ENCODE measurements at regions not wholly inside any gene's neighbourhood (a gene's known extent, or its start where the extent isn't known, plus 50 kb on each side); places are given as distances from the start of the nearest gene placed in this dataset.
"Not testable (repeated sequence)": the region's sequence is repeated elsewhere in the genome, so short reads cannot be mapped to it uniquely, and the experiment has no call there.

DNA sequence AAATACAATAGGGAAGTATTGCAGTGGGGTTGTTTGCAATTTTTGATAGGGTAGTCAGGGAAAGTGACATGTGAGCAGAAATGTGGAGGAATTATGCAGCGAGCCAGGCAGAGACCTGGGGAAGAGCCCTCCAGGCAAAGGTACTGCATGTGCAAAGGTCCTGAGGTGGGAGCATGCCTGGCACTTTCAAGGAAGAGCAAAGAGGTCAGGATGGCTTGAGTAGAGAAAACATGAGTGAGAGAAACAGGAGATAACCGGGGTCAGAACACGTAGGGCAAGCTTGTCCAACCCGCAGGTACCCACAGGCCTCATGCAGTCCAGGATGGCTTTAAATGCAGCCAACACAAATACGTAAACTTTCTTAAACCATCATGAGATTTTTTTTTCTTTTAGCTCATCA lies 71.0 kb downstream of the COQ2 start:
- CTCF ChIA-PET: interaction anchor here (0.5 to 2.5 kb wide), 2 partner anchors 15 to 103 kb away, joined by 3 to 8 read pairs; no protein-coding TSS in a partner anchor
- H3K4me1 Mint-ChIP-seq: peaks cover 55% of the 10 kb centered on the region
- no peak overlapping the region for H3K4me3 Mint-ChIP-seq
- DNase-seq: no peak
- no peaks in the 10 kb centered on the region for H3K9me3 Mint-ChIP-seq (ENCODE audit: low read depth)
- peaks cover 23% of the 10 kb centered on the region for H3K36me3 Mint-ChIP-seq
- no peak overlapping the region for H3K27ac Mint-ChIP-seq
- no peak for ATAC-seq
- peaks cover 34% of the 10 kb centered on the region for H3K27me3 Mint-ChIP-seq

GRCh38 chr4:83212041-83212851 lies 72.4 kb downstream of the COQ2 start:
- Mint-ChIP-seq H3K4me3 (no peak overlapping the region), H3K4me1 (peaks cover 41% of the 10 kb centered on the region), H3K9me3 (ENCODE audit: low read depth) (no peaks in the 10 kb centered on the region), H3K27ac (peak overlapping the region; percentile 86), H3K36me3 (peaks cover 22% of the 10 kb centered on the region), H3K27me3 (peaks cover 40% of the 10 kb centered on the region)
- ATAC-seq: peak; percentile 80
- DNase-seq: peak; percentile 71
- CTCF ChIA-PET: interaction anchor here (1.3 to 2.5 kb wide), 4 partner anchors 41 to 142 kb away, joined by 3 to 8 read pairs (median 4); no protein-coding TSS in a partner anchor

DNA sequence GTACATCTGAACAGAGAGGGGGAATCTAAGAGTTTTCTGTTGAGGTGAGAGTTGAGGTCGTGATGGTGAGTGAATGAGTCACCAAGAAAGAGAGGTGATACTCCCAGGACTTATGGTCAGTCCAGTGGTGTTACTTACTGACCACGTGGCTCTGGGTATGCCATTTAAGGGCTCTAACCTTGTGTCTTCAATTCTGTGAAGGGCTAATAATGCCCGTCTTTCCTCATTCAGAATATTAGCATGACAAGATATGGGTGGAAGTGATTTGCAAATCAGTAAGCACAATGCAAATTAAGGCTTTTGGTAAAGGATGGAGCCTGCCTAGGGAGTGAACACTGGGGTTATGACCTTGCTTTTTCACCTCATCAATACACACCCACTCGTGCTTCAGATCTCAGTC lies 75.2 kb downstream of the COQ2 start:
- Mint-ChIP-seq H3K36me3 (peaks cover 8% of the 10 kb centered on the region), H3K27me3 (peaks cover 29% of the 10 kb centered on the region), H3K4me1 (peaks cover 31% of the 10 kb centered on the region), H3K9me3 (ENCODE audit: low read depth) (no peaks in the 10 kb centered on the region), H3K27ac (no peak overlapping the region), H3K4me3 (no peak overlapping the region)
- CTCF ChIA-PET: no interaction called here
- DNase-seq (no peak), ATAC-seq (no peak)

DNA sequence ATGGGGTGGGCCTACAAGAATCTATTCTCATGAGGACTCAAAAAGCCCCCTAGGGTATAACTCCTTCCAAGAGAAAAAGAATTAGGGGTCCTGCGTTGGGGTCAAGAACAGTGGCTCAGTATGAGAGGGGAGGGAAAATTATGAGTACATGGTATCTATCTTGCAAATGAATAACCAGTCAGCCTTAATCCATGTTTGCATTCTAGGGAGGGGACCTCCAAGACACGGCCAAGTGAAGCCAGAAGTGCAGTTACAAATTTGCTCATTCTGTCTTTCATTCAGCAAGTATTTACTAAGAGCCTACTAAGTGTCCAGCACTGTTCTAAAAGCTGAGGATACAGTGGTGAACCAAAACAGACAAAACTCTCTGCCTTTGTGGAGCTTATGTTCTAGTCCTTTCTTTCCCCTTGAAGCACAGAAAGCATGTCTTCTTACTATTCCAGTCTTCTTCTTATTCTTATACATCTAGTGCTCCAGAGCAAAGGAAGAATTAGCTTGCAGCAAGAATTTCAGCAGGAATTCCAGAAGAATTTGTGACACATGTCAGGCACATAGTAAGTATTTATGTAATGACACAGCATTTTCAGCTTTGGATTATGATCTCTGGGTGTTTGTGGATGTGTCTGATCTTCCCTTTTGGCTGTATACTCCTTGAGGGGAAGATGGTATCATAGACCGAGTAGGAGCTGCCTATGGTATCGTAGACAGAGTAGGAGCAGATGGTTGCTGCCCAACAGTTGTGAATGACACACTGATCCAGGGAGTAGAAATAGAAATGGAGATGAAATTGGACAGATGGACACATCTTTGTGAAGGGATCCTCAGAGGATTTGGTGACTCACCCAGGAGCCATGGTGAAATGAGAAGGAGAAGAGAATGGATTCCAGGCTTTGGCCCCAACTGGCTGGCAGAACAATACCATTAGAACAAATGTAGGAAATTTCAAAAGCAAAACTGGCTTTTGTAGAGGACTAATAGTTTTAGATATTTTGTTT lies 75.9 kb downstream of the COQ2 start:
- Mint-ChIP-seq H3K27me3 (peaks cover 29% of the 10 kb centered on the region), H3K36me3 (peaks cover 8% of the 10 kb centered on the region), H3K27ac (no peak overlapping the region), H3K4me3 (no peak overlapping the region), H3K9me3 (ENCODE audit: low read depth) (no peaks in the 10 kb centered on the region), H3K4me1 (peaks cover 31% of the 10 kb centered on the region)
- DNase-seq: no peak
- no peak for ATAC-seq
- CTCF ChIA-PET: interaction anchor here (0.8 kb wide), 1 partner anchor 10 kb away, joined by 3 read pairs; no protein-coding TSS in a partner anchor

DNA sequence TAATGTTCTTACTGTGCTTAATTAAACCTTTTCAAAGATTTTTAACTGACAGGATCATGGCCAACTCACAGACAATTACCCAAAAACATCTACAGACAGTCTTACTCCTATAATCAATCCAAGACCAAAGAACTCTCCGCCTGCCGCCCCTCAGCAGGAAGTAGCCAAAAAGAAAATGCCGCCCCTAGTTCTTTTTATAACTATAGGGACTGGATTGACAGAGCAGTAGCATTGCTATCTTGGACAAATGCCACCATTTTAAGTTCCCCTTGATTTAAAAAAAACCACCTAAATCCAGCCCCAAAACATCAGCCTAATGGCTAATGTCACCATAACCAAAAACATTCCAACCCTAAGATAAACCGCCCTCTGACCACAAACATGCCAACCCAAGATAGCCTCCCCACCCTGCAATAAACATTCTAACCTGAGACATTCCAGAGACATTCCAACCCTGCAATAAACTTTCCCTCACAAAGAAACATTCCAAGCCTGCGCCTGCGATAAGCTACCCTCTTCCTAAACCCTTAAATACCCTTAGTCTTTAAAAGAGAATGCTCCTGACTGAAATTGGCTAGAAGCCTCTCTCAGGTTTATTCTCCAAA lies 77.0 kb downstream of the COQ2 start:
- Mint-ChIP-seq H3K27me3 (peaks cover 25% of the 10 kb centered on the region), H3K27ac (no peak overlapping the region), H3K9me3 (ENCODE audit: low read depth) (no peaks in the 10 kb centered on the region), H3K4me1 (peaks cover 20% of the 10 kb centered on the region), H3K36me3 (peaks cover 2% of the 10 kb centered on the region), H3K4me3 (no peak overlapping the region)
- CTCF ChIA-PET: no interaction called here
- no peak for DNase-seq
- ATAC-seq: no peak

GRCh38 chr4:83205760-83206159 lies 78.8 kb downstream of the COQ2 start:
- Mint-ChIP-seq H3K4me1 (peaks cover 5% of the 10 kb centered on the region), H3K9me3 (ENCODE audit: low read depth) (no peaks in the 10 kb centered on the region), H3K36me3 (peaks cover 2% of the 10 kb centered on the region), H3K27ac (no peak overlapping the region), H3K27me3 (peaks cover 15% of the 10 kb centered on the region), H3K4me3 (no peak overlapping the region)
- DNase-seq (no peak), ATAC-seq (no peak)
- CTCF ChIA-PET: interaction anchor here (0.7 kb wide), 1 partner anchor 225 kb away, joined by 4 read pairs; no protein-coding TSS in a partner anchor

DNA sequence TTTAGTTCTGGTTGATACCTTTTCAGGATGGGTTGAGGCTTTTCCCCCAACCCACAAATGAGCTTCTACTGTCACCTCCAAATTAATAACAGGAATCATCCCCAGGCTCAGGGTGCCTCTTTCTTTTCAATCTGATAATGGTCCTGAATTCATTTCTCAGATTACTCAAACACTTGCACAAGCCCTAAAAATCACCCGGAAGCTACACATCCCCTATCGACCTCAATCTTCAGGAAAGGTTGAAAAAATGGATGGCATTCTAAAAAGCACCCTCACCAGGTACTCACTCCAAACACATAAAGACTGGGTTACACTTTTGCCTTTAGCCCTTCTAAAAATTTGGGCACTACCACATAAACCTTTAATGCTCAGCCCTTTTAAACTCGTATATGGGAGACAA lies 79.9 kb downstream of the COQ2 start:
- Mint-ChIP-seq H3K27me3 (peaks cover 13% of the 10 kb centered on the region), H3K4me3 (no peak overlapping the region), H3K4me1 (peaks cover 2% of the 10 kb centered on the region), H3K36me3 (peaks cover 2% of the 10 kb centered on the region), H3K27ac (no peak overlapping the region), H3K9me3 (ENCODE audit: low read depth) (no peaks in the 10 kb centered on the region)
- ATAC-seq (no peak), DNase-seq (no peak)
- CTCF ChIA-PET: no interaction called here

GRCh38 chr4:83201761-83202160 lies 82.8 kb downstream of the COQ2 start:
- H3K36me3 Mint-ChIP-seq: no peaks in the 10 kb centered on the region
- H3K4me3 Mint-ChIP-seq: no peak overlapping the region
- CTCF ChIA-PET: no interaction called here

GRCh38 chr4:83197555-83198235 lies 83.2 kb upstream of the PLAC8 start:
- Mint-ChIP-seq H3K9me3 (ENCODE audit: low read depth) (no peaks in the 10 kb centered on the region), H3K27ac (no peak overlapping the region), H3K27me3 (no peaks in the 10 kb centered on the region), H3K4me1 (peaks cover 1% of the 10 kb centered on the region), H3K36me3 (peaks cover 2% of the 10 kb centered on the region), H3K4me3 (no peak overlapping the region)
- ATAC-seq: no peak
- DNase-seq: no peak
- CTCF ChIA-PET: no interaction called here

More at GRCh38 chr4:83201761-83202160, 82.8 kb downstream of the COQ2 start:
- DNase-seq: no peak
- no peaks in the 10 kb centered on the region for H3K9me3 Mint-ChIP-seq (ENCODE audit: low read depth)
- ATAC-seq: no peak
- H3K4me1 Mint-ChIP-seq: peaks cover 1% of the 10 kb centered on the region
- H3K27ac Mint-ChIP-seq: no peak overlapping the region
- no peaks in the 10 kb centered on the region for H3K27me3 Mint-ChIP-seq

DNA sequence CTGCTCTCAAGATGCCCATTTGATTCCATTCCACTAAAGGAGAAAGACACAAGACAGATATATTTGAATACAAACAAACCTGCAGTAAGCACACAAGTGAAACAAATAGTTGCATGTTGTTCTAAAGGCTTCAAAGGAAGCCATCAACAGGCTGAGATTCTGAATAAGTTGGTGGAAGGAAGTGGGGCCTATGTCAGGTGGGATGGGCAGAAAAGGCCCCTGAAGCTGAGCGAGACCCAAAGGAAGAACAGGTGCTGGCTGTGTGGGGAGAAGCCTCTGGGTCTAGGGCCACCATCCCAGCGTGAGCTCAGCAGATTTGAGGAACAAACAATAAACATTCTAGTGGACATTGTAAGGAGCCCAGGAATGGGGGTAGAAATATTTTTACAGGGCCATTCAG lies 82.4 kb upstream of the PLAC8 start:
- H3K9me3 Mint-ChIP-seq (ENCODE audit: low read depth): no peaks in the 10 kb centered on the region
- DNase-seq (no peak), ATAC-seq (no peak)
- no peak overlapping the region for H3K27ac Mint-ChIP-seq
- H3K27me3 Mint-ChIP-seq: no peaks in the 10 kb centered on the region
- peaks cover 2% of the 10 kb centered on the region for H3K36me3 Mint-ChIP-seq
- no peak overlapping the region for H3K4me3 Mint-ChIP-seq
- H3K4me1 Mint-ChIP-seq: peaks cover 1% of the 10 kb centered on the region
- CTCF ChIA-PET: interaction anchor here (1.5 kb wide), 1 partner anchor 14 kb away, joined by 4 read pairs; no protein-coding TSS in a partner anchor

- Mint-ChIP-seq H3K9me3 (ENCODE audit: low read depth) (no peaks in the 10 kb centered on the region), H3K4me3 (no peak overlapping the region), H3K4me1 (peaks cover 1% of the 10 kb centered on the region), H3K27me3 (no peaks in the 10 kb centered on the region), H3K36me3 (peaks cover 2% of the 10 kb centered on the region), H3K27ac (no peak overlapping the region)
- CTCF ChIA-PET: no interaction called here
- no peak for ATAC-seq
- DNase-seq: no peak
Observed at GRCh38 chr4:83195269-83195668, 80.7 kb upstream of the PLAC8 start.

DNA sequence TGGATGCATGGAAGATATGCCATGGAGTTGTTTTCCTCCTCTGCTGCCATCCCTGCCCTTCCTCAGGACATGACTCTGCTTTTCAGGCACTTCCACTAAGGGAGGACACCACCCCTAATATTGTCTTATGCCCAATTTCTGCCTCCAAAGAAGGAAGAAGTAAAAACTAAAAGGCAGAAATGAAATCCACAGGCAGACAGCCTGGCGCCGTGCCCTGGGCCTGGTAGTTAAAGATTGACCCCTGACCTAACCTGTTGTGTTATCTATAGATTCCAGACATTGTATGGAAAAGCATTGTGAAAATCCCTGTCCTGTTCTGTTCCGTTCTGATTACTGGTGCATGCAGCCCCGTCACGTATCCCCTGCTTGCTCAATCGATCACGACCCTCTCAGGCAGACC lies 80.1 kb upstream of the PLAC8 start:
- ATAC-seq; DNase-seq; H3K27ac Mint-ChIP-seq; H3K27me3 Mint-ChIP-seq; H3K4me3 Mint-ChIP-seq; H3K36me3 Mint-ChIP-seq; H3K9me3 Mint-ChIP-seq (ENCODE audit: low read depth); CTCF ChIA-PET; H3K4me1 Mint-ChIP-seq: not testable (repeated sequence)

DNA sequence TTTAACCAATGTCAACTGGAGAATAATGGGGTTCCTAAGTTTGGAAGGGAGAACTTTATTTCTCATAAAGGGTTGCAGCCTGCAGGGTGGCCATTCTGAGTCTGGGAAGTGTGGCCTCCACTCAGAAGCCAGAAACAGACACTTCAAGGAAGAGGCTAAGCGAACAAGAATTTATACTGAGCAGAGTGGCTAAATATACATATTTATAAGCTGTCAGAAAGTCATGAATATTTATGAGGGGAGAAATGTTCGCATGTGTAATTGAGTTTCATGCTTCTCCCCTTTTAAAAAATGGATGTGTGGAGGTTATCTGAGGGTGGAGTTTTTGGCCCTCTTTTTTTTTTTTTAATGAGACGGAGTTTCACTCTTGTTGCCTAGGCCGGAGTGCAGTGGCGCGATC lies 78.1 kb upstream of the PLAC8 start:
- Mint-ChIP-seq H3K4me1 (peaks cover 1% of the 10 kb centered on the region), H3K27ac (no peak overlapping the region), H3K9me3 (ENCODE audit: low read depth) (no peaks in the 10 kb centered on the region), H3K27me3 (no peaks in the 10 kb centered on the region), H3K36me3 (peaks cover 2% of the 10 kb centered on the region), H3K4me3 (no peak overlapping the region)
- DNase-seq: no peak
- ATAC-seq: no peak
- CTCF ChIA-PET: no interaction called here
